ENCODE measurements at regions not wholly inside any gene's neighbourhood (a gene's known extent, or its start where the extent isn't known, plus 50 kb on each side); places are given as distances from the start of the nearest gene placed in this dataset.

GRCh38 chr11:100576718-100577021 lies 110.4 kb upstream of the ARHGAP42 start:
- TF ChIP-seq SIN3A (IDR thresholded peaks at IDR 0.05; ENCODE audit: low read depth) (no peak), CEBPB (IDR thresholded peaks at IDR 0.05; ENCODE audit: low read depth) (no peak), EZH2phosphoT487 (IDR thresholded peaks at IDR 0.05; ENCODE audit: borderline replicate concordance) (no peak), ZNF274 (IDR thresholded peaks at IDR 0.05; ENCODE audit: low read depth, low read length) (no peak), JUND (IDR thresholded peaks at IDR 0.05) (no peak), ELF1 (IDR thresholded peaks at IDR 0.05; ENCODE audit: borderline replicate concordance, low read depth) (no peak), TCF7L2 (IDR thresholded peaks at IDR 0.05; ENCODE audit: borderline replicate concordance, extremely low read depth, insufficient read depth, insufficient read length) (no peak)
- Histone ChIP-seq H3K36me3 (ENCODE audit: control insufficient read depth in 1 of 2, insufficient read depth in 2 of 2, low read length in 2 of 2) (no peaks in the 10 kb centered on the region), H3K9me3 (ENCODE audit: control insufficient read depth in 1 of 2, insufficient read depth in 1 of 2, low read depth in 1 of 2, low read length in 2 of 2) (no peaks in the 10 kb centered on the region), H3K4me3 (replicated peaks in 1 of 2; ENCODE audit: low read depth in 1 of 2, low read length in 2 of 2) (no peak overlapping the region), H3K27ac (ENCODE audit: low read depth, low read length) (no peak overlapping the region), H4K20me1 (ENCODE audit: insufficient read depth) (no peaks in the 10 kb centered on the region), H3K4me2 (ENCODE audit: low read length) (0 out of 2 replicates have a peak overlapping the region, but pooled peaks have one; percentile 5), H2AFZ (ENCODE audit: low read depth, low read length, poor library complexity, severe bottlenecking) (no peak overlapping the region), H3K9me2 (ENCODE audit: insufficient read depth) (no peaks in the 10 kb centered on the region), H3K4me1 (ENCODE audit: control insufficient read depth in 1 of 2, insufficient read depth in 2 of 2, low read length in 2 of 2) (peaks cover 0 to 5% of the 10 kb centered on the region in 2 experiments; a peak in 1 of 4 replicates), H3K27me3 (ENCODE audit: insufficient read depth, low read length) (no peaks in the 10 kb centered on the region), H3K9ac (ENCODE audit: low read length) (no peak overlapping the region), H3K79me2 (ENCODE audit: insufficient read depth, low read length) (no peaks in the 10 kb centered on the region)
- ChIA-PET CTCF (interaction anchor here (0.5 to 2.8 kb wide), 16 partner anchors 19 to 859 kb away, joined by 3 to 28 read pairs (median 3); no protein-coding TSS in a partner anchor), POLR2A (no interaction called here), RAD21 (ENCODE audit: low non-redundant PET in 1 of 2, low total read pairs in 2 of 2, uncharacterized antibody in 2 of 2, unreplicated experiment in 2 of 2) (interaction anchor here (0.6 to 1.2 kb wide), 5 partner anchors 72 to 278 kb away, joined by 3 to 7 read pairs (median 3); no protein-coding TSS in a partner anchor)
- ATAC-seq: no peak
- intact Hi-C loops (cut with micrococcal nuclease): loop anchor here (1.0 to 5.0 kb wide), 3 partner anchors 279 to 861 kb away; no protein-coding TSS in a partner anchor
- BruUV-seq (replicated peaks): no TSS peak
- DNase-seq (ENCODE audit: low read depth, low spot score): no peak

GRCh38 chr11:100578831-100579311 lies 108.2 kb upstream of the ARHGAP42 start:
- BruUV-seq (replicated peaks): no TSS peak

More at GRCh38 chr11:100578831-100579311, 108.2 kb upstream of the ARHGAP42 start:
- intact Hi-C loops (cut with micrococcal nuclease): loop anchor here (5.0 kb wide), 1 partner anchor 858 kb away; no protein-coding TSS in a partner anchor
- no peaks in the 10 kb centered on the region for H4K20me1 ChIP-seq (ENCODE audit: insufficient read depth)
- ChIA-PET RAD21 (ENCODE audit: low non-redundant PET in 1 of 2, low total read pairs in 2 of 2, uncharacterized antibody in 2 of 2, unreplicated experiment in 2 of 2) (no interaction called here), POLR2A (no interaction called here), CTCF (interaction anchor here (2.8 kb wide), 1 partner anchor 349 kb away, joined by 28 read pairs; no protein-coding TSS in a partner anchor)
- TF ChIP-seq YY1 (IDR thresholded peaks at IDR 0.05; ENCODE audit: extremely low read depth, insufficient replicate concordance, low read depth, low read length) (no peak), ATF3 (IDR thresholded peaks at IDR 0.05) (no peak), ZNF274 (IDR thresholded peaks at IDR 0.05; ENCODE audit: low read depth, low read length) (no peak), EZH2phosphoT487 (IDR thresholded peaks at IDR 0.05; ENCODE audit: borderline replicate concordance) (no peak), EGR1 (IDR thresholded peaks at IDR 0.05; ENCODE audit: low read depth) (no peak), ELF1 (IDR thresholded peaks at IDR 0.05; ENCODE audit: borderline replicate concordance, low read depth) (no peak), FOSL1 (IDR thresholded peaks at IDR 0.05; ENCODE audit: low read depth) (no peak), EZH2 (IDR thresholded peaks at IDR 0.05) (no peak)
- TF ChIP-seq, protein P1, sequence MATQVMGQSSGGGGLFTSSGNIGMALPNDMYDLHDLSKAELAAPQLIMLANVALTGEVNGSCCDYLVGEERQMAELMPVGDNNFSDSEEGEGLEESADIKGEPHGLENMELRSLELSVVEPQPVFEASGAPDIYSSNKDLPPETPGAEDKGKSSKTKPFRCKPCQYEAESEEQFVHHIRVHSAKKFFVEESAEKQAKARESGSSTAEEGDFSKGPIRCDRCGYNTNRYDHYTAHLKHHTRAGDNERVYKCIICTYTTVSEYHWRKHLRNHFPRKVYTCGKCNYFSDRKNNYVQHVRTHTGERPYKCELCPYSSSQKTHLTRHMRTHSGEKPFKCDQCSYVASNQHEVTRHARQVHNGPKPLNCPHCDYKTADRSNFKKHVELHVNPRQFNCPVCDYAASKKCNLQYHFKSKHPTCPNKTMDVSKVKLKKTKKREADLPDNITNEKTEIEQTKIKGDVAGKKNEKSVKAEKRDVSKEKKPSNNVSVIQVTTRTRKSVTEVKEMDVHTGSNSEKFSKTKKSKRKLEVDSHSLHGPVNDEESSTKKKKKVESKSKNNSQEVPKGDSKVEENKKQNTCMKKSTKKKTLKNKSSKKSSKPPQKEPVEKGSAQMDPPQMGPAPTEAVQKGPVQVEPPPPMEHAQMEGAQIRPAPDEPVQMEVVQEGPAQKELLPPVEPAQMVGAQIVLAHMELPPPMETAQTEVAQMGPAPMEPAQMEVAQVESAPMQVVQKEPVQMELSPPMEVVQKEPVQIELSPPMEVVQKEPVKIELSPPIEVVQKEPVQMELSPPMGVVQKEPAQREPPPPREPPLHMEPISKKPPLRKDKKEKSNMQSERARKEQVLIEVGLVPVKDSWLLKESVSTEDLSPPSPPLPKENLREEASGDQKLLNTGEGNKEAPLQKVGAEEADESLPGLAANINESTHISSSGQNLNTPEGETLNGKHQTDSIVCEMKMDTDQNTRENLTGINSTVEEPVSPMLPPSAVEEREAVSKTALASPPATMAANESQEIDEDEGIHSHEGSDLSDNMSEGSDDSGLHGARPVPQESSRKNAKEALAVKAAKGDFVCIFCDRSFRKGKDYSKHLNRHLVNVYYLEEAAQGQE (IDR thresholded peaks at IDR 0.05; ENCODE audit: low read depth): no peak
- TF ChIP-seq, protein P2, sequence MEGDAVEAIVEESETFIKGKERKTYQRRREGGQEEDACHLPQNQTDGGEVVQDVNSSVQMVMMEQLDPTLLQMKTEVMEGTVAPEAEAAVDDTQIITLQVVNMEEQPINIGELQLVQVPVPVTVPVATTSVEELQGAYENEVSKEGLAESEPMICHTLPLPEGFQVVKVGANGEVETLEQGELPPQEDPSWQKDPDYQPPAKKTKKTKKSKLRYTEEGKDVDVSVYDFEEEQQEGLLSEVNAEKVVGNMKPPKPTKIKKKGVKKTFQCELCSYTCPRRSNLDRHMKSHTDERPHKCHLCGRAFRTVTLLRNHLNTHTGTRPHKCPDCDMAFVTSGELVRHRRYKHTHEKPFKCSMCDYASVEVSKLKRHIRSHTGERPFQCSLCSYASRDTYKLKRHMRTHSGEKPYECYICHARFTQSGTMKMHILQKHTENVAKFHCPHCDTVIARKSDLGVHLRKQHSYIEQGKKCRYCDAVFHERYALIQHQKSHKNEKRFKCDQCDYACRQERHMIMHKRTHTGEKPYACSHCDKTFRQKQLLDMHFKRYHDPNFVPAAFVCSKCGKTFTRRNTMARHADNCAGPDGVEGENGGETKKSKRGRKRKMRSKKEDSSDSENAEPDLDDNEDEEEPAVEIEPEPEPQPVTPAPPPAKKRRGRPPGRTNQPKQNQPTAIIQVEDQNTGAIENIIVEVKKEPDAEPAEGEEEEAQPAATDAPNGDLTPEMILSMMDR (IDR thresholded peaks at IDR 0.05 in 2 of 3, conservative IDR thresholded peaks at IDR 0.05 in 1 of 3; ENCODE audit: borderline replicate concordance in 1 of 3, insufficient read depth in 1 of 3, low read depth in 2 of 3, low read length in 2 of 3): no peak
- H3K9ac ChIP-seq (ENCODE audit: low read length): no peak overlapping the region
- no peaks in the 10 kb centered on the region for H3K36me3 ChIP-seq (ENCODE audit: control insufficient read depth in 1 of 2, insufficient read depth in 2 of 2, low read length in 2 of 2)
- H3K9me2 ChIP-seq (ENCODE audit: insufficient read depth): no peaks in the 10 kb centered on the region
- no peak overlapping the region for H3K4me2 ChIP-seq (ENCODE audit: low read length)
- no peaks in the 10 kb centered on the region for H3K79me2 ChIP-seq (ENCODE audit: insufficient read depth, low read length)
- H2AFZ ChIP-seq (ENCODE audit: low read depth, low read length, poor library complexity, severe bottlenecking): no peak overlapping the region
- H3K4me1 ChIP-seq (ENCODE audit: control insufficient read depth in 1 of 2, insufficient read depth in 2 of 2, low read length in 2 of 2): peaks cover 0 to 5% of the 10 kb centered on the region in 2 experiments; a peak in 1 of 4 replicates
- H3K9me3 ChIP-seq (ENCODE audit: control insufficient read depth in 1 of 2, insufficient read depth in 1 of 2, low read depth in 1 of 2, low read length in 2 of 2): no peaks in the 10 kb centered on the region
- peak; percentile 54; the same call in 1 of the 2 replicates for ATAC-seq
- no peak for DNase-seq (ENCODE audit: low read depth, low spot score)
- H3K4me3 ChIP-seq (replicated peaks in 1 of 2; ENCODE audit: low read depth in 1 of 2, low read length in 2 of 2): no peak overlapping the region
- no peak overlapping the region for H3K27ac ChIP-seq (ENCODE audit: low read depth, low read length)
- no peaks in the 10 kb centered on the region for H3K27me3 ChIP-seq (ENCODE audit: insufficient read depth, low read length)
